Astrocyte (in vitro differentiated cells and primary cell): ENCODE measurements at regions not wholly inside any gene's neighbourhood (a gene's known extent, or its start where the extent isn't known, plus 50 kb on each side); places are given as distances from the start of the nearest gene placed in this dataset.

Experiments used
- EZH2 ChIP-seq: IDR thresholded peaks from 2 replicates; pipeline ENCODE4 v1.6.1; 2012; ENCODE audit warnings: mild to moderate bottlenecking, low read length, inconsistent platforms; ENCODE audit not compliant: insufficient read depth
- TF ChIP-seq, protein P1 (sequence below): IDR thresholded peaks from 2 replicates; pipeline ENCODE4 v1.5.1; 2011; ENCODE audit warnings: low read depth, mild to moderate bottlenecking, inconsistent platforms, low read length, moderate library complexity; ENCODE audit not compliant: insufficient read depth

DNA sequence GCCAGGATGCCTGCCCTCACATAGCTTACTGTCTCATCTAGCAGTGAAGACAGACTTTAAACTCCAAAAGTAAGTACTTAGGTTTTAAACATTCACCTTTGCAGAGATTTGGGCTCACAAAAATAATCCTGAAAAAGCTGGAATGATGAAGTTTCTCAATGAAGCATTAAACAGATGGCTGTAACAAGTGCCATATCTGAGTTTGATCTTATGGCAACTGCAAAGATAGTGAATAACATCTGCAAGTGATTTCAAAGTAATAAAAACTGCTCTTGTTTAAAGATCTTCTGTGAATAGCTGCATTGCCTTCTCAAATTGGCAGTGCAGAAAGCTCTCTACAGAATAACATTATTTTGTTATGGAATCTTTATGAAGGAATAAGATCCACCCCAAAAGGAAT lies 271.2 kb upstream of the SMIM31 start:
- TF ChIP-seq, protein P1, sequence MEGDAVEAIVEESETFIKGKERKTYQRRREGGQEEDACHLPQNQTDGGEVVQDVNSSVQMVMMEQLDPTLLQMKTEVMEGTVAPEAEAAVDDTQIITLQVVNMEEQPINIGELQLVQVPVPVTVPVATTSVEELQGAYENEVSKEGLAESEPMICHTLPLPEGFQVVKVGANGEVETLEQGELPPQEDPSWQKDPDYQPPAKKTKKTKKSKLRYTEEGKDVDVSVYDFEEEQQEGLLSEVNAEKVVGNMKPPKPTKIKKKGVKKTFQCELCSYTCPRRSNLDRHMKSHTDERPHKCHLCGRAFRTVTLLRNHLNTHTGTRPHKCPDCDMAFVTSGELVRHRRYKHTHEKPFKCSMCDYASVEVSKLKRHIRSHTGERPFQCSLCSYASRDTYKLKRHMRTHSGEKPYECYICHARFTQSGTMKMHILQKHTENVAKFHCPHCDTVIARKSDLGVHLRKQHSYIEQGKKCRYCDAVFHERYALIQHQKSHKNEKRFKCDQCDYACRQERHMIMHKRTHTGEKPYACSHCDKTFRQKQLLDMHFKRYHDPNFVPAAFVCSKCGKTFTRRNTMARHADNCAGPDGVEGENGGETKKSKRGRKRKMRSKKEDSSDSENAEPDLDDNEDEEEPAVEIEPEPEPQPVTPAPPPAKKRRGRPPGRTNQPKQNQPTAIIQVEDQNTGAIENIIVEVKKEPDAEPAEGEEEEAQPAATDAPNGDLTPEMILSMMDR: no peak
- no peak for TF ChIP-seq EZH2
